Calu3 (cell line): ENCODE measurements at regions not wholly inside any gene's neighbourhood (a gene's known extent, or its start where the extent isn't known, plus 50 kb on each side); places are given as distances from the start of the nearest gene placed in this dataset.

Experiments
- BruUV-seq: library from RNA; stranded (reverse); fragments of 400-500 nt; replicated peaks from 2 replicates; lab custom pipeline; 2021; lab: Mats Ljungman, UMichigan
- CTCF ChIA-PET: fragments of 300-600 bp; sonication (Branson Sonifier 250); formaldehyde crosslinking; loops from one replicate; lab custom pipeline; 2022; ENCODE audit warnings: antibody characterized with exemption; lab: Charles Lee
- DNase-seq: peaks from one replicate; pipeline ENCODE4 v3.0.0; 2022
- H3K27ac Mint-ChIP-seq: one replicate; pipeline ENCODE4 v1.8.0; 2022; ENCODE audit warnings: mixed read lengths; ENCODE audit not compliant: unreplicated experiment
- H3K27me3 Mint-ChIP-seq: one replicate; pipeline ENCODE4 v1.8.0; 2022; ENCODE audit warnings: mixed read lengths; ENCODE audit not compliant: unreplicated experiment
- H3K36me3 Mint-ChIP-seq: one replicate; pipeline ENCODE4 v1.8.0; 2022; ENCODE audit warnings: mild to moderate bottlenecking, moderate library complexity, mixed read lengths; ENCODE audit not compliant: insufficient read depth, unreplicated experiment
- H3K4me1 Mint-ChIP-seq: one replicate; pipeline ENCODE4 v1.8.0; 2022; ENCODE audit warnings: mild to moderate bottlenecking, low read depth, mixed read lengths; ENCODE audit not compliant: unreplicated experiment
- H3K4me3 Mint-ChIP-seq: one replicate; pipeline ENCODE4 v1.8.0; 2022; ENCODE audit warnings: mild to moderate bottlenecking, low read depth, moderate library complexity, mixed read lengths; ENCODE audit not compliant: unreplicated experiment
- H3K9me3 Mint-ChIP-seq: one replicate; pipeline ENCODE4 v1.8.0; 2022; ENCODE audit warnings: low read depth, mixed read lengths; ENCODE audit not compliant: unreplicated experiment
- intact Hi-C: fragments of 100-400 bp; cut with micrococcal nuclease; formaldehyde crosslinking; loops from one replicate; pipeline ENCODE4 v1.10.0; 2022; ENCODE audit not compliant: unreplicated experiment
- TF ChIP-seq, protein P1 (sequence below): fragments of 200-600 bp; IDR thresholded peaks from one replicate; pipeline ENCODE4 v1.8.0; 2022; ENCODE audit warnings: antibody characterized with exemption; ENCODE audit not compliant: unreplicated experiment

DNA sequence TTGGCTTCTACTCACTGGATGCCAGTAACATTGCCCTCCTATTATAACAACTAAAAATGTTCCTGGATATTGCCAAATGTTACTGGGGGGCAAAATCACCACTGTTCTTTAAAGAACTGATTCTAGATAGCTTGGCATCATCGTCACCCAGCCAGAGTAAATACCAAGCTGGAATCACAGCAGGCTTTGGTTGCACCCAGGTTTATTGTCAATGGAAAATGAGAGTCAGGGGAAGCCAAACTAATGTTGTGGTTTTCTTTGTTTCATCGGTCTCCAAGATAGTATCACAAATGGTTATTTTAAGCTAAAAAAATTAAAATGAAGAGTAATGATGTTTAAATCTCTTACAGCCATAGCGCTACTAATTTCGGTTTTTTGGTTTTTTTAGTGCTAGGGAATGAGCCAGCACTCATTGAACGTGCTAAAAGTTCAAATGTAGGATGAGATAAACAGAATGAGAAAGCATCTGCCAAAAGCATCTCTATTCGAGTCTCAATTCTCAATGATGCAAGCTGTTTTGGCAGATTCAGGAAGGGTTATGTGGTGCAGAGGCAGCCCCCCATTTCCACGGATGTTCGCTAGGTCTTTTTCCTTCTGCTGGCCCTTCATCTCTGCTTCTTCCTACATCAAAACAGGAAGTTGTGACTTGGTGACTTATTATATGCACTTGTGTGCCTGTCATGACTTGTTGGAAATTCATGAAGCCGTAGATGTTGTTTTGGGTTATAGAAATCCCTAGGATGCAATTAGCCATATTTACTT, 558.0 kb downstream of the EBF1 start:
- peaks cover 21% of the 10 kb centered on the region for H3K9me3 Mint-ChIP-seq
- CTCF ChIA-PET = no interaction called here

DNA sequence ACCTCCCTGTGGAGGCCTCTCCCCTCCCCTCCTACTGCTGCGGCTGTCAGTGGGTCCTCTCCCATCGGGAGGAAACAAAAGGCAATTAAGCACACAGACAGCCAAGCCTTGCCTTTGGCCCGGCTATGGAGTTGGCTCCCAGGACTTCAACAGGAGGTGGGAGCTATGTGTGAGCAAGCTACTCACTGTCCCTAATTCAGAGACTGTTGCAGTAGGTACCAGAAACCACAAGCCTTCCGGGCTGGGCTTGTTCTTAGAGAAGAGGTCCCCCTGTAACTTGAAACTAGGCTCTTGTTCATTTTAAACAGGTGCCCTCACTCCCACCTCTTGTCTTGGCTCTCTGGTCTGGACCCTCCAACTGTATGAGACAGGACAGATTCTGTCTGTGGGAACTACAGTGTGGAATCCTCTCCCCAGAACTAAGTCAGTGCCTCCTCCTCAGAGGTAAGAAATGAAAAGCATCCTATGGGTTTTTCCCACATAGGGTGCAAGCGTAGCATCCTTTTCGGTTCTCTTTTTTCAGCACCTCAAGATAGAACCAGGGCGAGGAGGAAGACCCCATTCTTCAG, 561.1 kb downstream of the EBF1 start:
- no TSS peak for BruUV-seq
- CTCF ChIA-PET = no interaction called here
- Mint-ChIP-seq H3K36me3 (no peaks in the 10 kb centered on the region), H3K4me1 (no peaks in the 10 kb centered on the region), H3K27ac (no peak overlapping the region), H3K9me3 (peaks cover 17% of the 10 kb centered on the region), H3K4me3 (no peak overlapping the region), H3K27me3 (no peaks in the 10 kb centered on the region)
- intact Hi-C loops = no loop called here
- TF ChIP-seq, protein P1, sequence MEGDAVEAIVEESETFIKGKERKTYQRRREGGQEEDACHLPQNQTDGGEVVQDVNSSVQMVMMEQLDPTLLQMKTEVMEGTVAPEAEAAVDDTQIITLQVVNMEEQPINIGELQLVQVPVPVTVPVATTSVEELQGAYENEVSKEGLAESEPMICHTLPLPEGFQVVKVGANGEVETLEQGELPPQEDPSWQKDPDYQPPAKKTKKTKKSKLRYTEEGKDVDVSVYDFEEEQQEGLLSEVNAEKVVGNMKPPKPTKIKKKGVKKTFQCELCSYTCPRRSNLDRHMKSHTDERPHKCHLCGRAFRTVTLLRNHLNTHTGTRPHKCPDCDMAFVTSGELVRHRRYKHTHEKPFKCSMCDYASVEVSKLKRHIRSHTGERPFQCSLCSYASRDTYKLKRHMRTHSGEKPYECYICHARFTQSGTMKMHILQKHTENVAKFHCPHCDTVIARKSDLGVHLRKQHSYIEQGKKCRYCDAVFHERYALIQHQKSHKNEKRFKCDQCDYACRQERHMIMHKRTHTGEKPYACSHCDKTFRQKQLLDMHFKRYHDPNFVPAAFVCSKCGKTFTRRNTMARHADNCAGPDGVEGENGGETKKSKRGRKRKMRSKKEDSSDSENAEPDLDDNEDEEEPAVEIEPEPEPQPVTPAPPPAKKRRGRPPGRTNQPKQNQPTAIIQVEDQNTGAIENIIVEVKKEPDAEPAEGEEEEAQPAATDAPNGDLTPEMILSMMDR = no peak
- no peak for DNase-seq

More for the DNA sequence above, 558.0 kb downstream of the EBF1 start:
- Mint-ChIP-seq H3K27me3 (no peaks in the 10 kb centered on the region), H3K27ac (no peak overlapping the region), H3K36me3 (no peaks in the 10 kb centered on the region), H3K4me3 (no peak overlapping the region), H3K4me1 (no peaks in the 10 kb centered on the region)
- no peak for DNase-seq
- intact Hi-C loops = no loop called here
- no TSS peak for BruUV-seq
- TF ChIP-seq, protein P1 = no peak

DNA sequence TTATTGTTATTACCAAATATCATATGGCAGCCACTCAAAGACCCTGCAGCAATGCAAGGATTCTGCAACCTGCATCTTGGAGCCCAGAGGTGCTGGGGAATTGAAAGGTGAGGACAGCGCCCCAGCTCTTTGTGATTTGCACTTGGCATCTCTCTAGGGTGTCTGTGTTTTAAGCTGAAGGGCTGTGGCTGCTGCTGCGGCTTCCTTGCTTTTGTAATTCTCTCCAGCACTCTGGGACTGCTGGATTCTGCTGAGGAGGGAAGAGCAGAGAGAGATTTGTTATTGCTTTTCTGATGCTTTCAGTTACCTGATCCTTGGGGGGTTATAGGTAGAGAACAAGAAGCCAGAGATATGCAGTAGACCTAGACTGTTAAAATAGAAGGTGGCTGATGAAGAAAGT, 562.4 kb downstream of the EBF1 start:
- TF ChIP-seq, protein P1 = no peak
- BruUV-seq = no TSS peak
- CTCF ChIA-PET = no interaction called here
- Mint-ChIP-seq H3K27me3 (no peaks in the 10 kb centered on the region), H3K4me3 (no peak overlapping the region), H3K9me3 (peaks cover 18% of the 10 kb centered on the region), H3K27ac (no peak overlapping the region), H3K4me1 (no peaks in the 10 kb centered on the region), H3K36me3 (no peaks in the 10 kb centered on the region)
- DNase-seq = no peak
- intact Hi-C loops = no loop called here

DNA sequence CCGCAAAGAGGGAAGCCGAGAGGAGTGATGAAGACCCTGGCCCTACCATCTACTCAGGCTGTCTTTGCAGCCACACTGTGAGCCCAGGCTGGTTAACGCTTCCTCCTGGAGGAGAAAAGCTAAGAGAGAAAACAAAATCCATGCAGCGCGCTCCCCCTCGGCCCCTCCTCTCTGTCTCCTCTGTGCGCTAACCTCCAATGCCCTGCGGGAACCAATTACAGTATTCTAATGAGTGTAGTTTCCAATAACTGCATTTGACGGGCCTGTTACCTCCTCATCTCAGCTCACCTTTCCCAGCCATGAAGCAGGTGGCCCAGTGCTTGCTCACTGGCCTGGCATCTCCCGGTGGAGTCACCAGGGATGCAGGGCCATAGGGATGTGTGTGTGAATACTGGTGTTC, 565.5 kb downstream of the EBF1 start:
- H3K4me1 Mint-ChIP-seq = no peaks in the 10 kb centered on the region
- H3K9me3 Mint-ChIP-seq = peaks cover 16% of the 10 kb centered on the region
- H3K27ac Mint-ChIP-seq = no peak overlapping the region
- intact Hi-C loops = no loop called here
- BruUV-seq = no TSS peak
- CTCF ChIA-PET = no interaction called here
- no peak for DNase-seq
- TF ChIP-seq, protein P1 = no peak
- H3K27me3 Mint-ChIP-seq = no peaks in the 10 kb centered on the region
- no peak overlapping the region for H3K4me3 Mint-ChIP-seq
- H3K36me3 Mint-ChIP-seq = no peaks in the 10 kb centered on the region
